GM23338 (cell line): ENCODE measurements at regions not wholly inside any gene's neighbourhood (a gene's known extent, or its start where the extent isn't known, plus 50 kb on each side); places are given as distances from the start of the nearest gene placed in this dataset.

Experiments
- ATAC-seq: fragments of 200-7000 bp; cut with Tn5 transposase; 3 replicates; pipeline ENCODE4 v1.9.1; 2020
- DNase-seq: peaks from one replicate; pipeline ENCODE4 v3.0.0-alpha.2; 2015; ENCODE audit warnings: low spot score
- H2AFZ ChIP-seq: fragments of 200-600 bp; sonication (generic); 2 replicates; pipeline ENCODE4 v1.8.0; 2016; ENCODE audit warnings: antibody characterized with exemption, mild to moderate bottlenecking, moderate library complexity
- H3F3A ChIP-seq: fragments of 200-600 bp; sonication (generic); replicated peaks from 2 replicates; pipeline ENCODE4 v1.8.0; 2017; ENCODE audit warnings: antibody characterized with exemption, mixed run types, low read depth
- H3K27ac ChIP-seq: fragments of 200-600 bp; sonication (generic); 2 replicates; pipeline ENCODE4 v1.6.1; 2016; ENCODE audit warnings: low read depth
- H3K27me3 ChIP-seq: fragments of 200-600 bp; sonication (generic); 2 replicates; pipeline ENCODE4 v1.8.0; 2016; ENCODE audit warnings: mild to moderate bottlenecking, mixed run types, moderate library complexity; ENCODE audit not compliant: insufficient read depth
- H3K36me3 ChIP-seq: fragments of 200-600 bp; sonication (generic); 2 replicates; pipeline ENCODE4 v1.8.0; 2016; ENCODE audit warnings: mild to moderate bottlenecking; ENCODE audit not compliant: insufficient read depth
- H3K4me1 ChIP-seq: fragments of 200-600 bp; sonication (generic); 2 replicates; pipeline ENCODE4 v1.8.0; 2016; ENCODE audit warnings: mild to moderate bottlenecking, moderate library complexity; ENCODE audit not compliant: insufficient read depth
- H3K4me2 ChIP-seq: fragments of 200-600 bp; sonication (generic); 2 replicates; pipeline ENCODE4 v1.7.1; 2017; ENCODE audit warnings: mixed run types
- H3K4me3 ChIP-seq: fragments of 200-600 bp; sonication (generic); 2 replicates; pipeline ENCODE4 v1.6.1; 2016; ENCODE audit warnings: mixed run types
- H3K79me2 ChIP-seq: fragments of 200-600 bp; sonication (generic); replicated peaks from 2 replicates; pipeline ENCODE4 v1.8.0; 2017; ENCODE audit warnings: mild to moderate bottlenecking; ENCODE audit not compliant: insufficient read depth
- H3K9me2 ChIP-seq: fragments of 200-600 bp; sonication (generic); 2 replicates; pipeline ENCODE4 v1.8.0; 2017; ENCODE audit not compliant: insufficient read depth
- H4K20me1 ChIP-seq: fragments of 200-600 bp; sonication (generic); replicated peaks from 2 replicates; pipeline ENCODE4 v1.8.0; 2017; ENCODE audit warnings: mild to moderate bottlenecking; ENCODE audit not compliant: insufficient read depth
- H3K27ac Mint-ChIP-seq: 2 replicates; pipeline ENCODE4 v1.8.0; 2020; ENCODE audit warnings: inconsistent platforms, mild to moderate bottlenecking, moderate library complexity, mixed read lengths
- H3K27me3 Mint-ChIP-seq: 3 replicates; pipeline ENCODE4 v1.8.0; 2022; ENCODE audit warnings: low read depth, mild to moderate bottlenecking, moderate library complexity, mixed read lengths, inconsistent platforms; ENCODE audit not compliant: insufficient read depth, poor library complexity
- H3K36me3 Mint-ChIP-seq: 3 replicates; pipeline ENCODE4 v1.8.0; 2021; ENCODE audit warnings: low read depth, mild to moderate bottlenecking, inconsistent platforms, moderate library complexity, mixed read lengths
- H3K4me1 Mint-ChIP-seq: 3 replicates; pipeline ENCODE4 v1.8.0; 2020; ENCODE audit warnings: mild to moderate bottlenecking, inconsistent platforms, mixed read lengths
- H3K4me3 Mint-ChIP-seq: 3 replicates; pipeline ENCODE4 v1.8.0; 2021; ENCODE audit warnings: moderate library complexity, mild to moderate bottlenecking, inconsistent platforms, mixed read lengths
- H3K9me3 Mint-ChIP-seq: 3 replicates; pipeline ENCODE4 v1.8.0; 2020; ENCODE audit warnings: moderate library complexity, mild to moderate bottlenecking, inconsistent platforms, mixed read lengths
- CREB1 ChIP-seq: fragments of 250-450 bp; sonication (Bioruptor Pico); IDR thresholded peaks from 2 replicates; pipeline ENCODE4 v1.5.0; 2020; ENCODE audit warnings: low read depth, mild to moderate bottlenecking, moderate library complexity
- EZH2 ChIP-seq: fragments of 200-600 bp; sonication (generic); IDR thresholded peaks from one replicate; pipeline ENCODE4 v1.8.0; 2017; ENCODE audit warnings: antibody characterized with exemption, mild to moderate bottlenecking, low read depth; ENCODE audit not compliant: unreplicated experiment
- EZH2phosphoT487 ChIP-seq: fragments of 200-600 bp; sonication (generic); IDR thresholded peaks from one replicate; pipeline ENCODE4 v1.8.1; 2018; ENCODE audit warnings: antibody characterized with exemption; ENCODE audit not compliant: unreplicated experiment
- JUNB ChIP-seq: IDR thresholded peaks from one replicate; pipeline ENCODE4 v1.6.1; 2016; ENCODE audit warnings: antibody characterized with exemption; ENCODE audit not compliant: unreplicated experiment
- NANOG ChIP-seq: IDR thresholded peaks from 2 replicates; pipeline ENCODE4 v1.6.1; 2016; ENCODE audit warnings: antibody characterized with exemption, borderline replicate concordance
- POLR2AphosphoS5 ChIP-seq: IDR thresholded peaks from 2 replicates; pipeline ENCODE4 v1.6.1; 2016; ENCODE audit warnings: antibody characterized with exemption, low read depth
- STAT1 ChIP-seq: IDR thresholded peaks from one replicate; pipeline ENCODE4 v1.6.1; 2016; ENCODE audit warnings: antibody characterized with exemption; ENCODE audit not compliant: unreplicated experiment
- ZNF114 ChIP-seq: fragments of 250-450 bp; sonication (Bioruptor Pico); IDR thresholded peaks from 2 replicates; pipeline ENCODE4 v1.5.0; 2020; ENCODE audit warnings: mild to moderate bottlenecking, moderate library complexity
- ZNF331 ChIP-seq: fragments of 250-450 bp; sonication (Bioruptor Pico); IDR thresholded peaks from 2 replicates; pipeline ENCODE4 v1.5.0; 2020; ENCODE audit warnings: low read depth, mild to moderate bottlenecking, moderate library complexity
- TF ChIP-seq, protein P1 (sequence below): fragments of 250-450 bp; sonication (Bioruptor Pico); IDR thresholded peaks from 2 replicates; pipeline ENCODE4 v1.5.0; 2020; ENCODE audit warnings: mild to moderate bottlenecking, moderate library complexity
- TF ChIP-seq, protein P2 (sequence below): IDR thresholded peaks from one replicate; pipeline ENCODE4 v1.6.1; 2018; ENCODE audit warnings: antibody characterized with exemption; ENCODE audit not compliant: unreplicated experiment
- TF ChIP-seq, protein P3 (sequence below): IDR thresholded peaks from 2 replicates; pipeline ENCODE4 v1.6.1; 2016; ENCODE audit warnings: antibody characterized with exemption
- TF ChIP-seq, protein P4 (sequence below), 2 experiments: fragments of 200-600 bp in 1 of 2; sonication (generic) in 1 of 2; conservative IDR thresholded peaks; 2 replicates each; pipeline versions ENCODE4 v1.5.1 to v1.6.1; 2016 to 2017; ENCODE audit warnings: antibody characterized with exemption in 2 of 2, low read depth in 2 of 2, mild to moderate bottlenecking in 2 of 2, moderate library complexity in 1 of 2

DNA sequence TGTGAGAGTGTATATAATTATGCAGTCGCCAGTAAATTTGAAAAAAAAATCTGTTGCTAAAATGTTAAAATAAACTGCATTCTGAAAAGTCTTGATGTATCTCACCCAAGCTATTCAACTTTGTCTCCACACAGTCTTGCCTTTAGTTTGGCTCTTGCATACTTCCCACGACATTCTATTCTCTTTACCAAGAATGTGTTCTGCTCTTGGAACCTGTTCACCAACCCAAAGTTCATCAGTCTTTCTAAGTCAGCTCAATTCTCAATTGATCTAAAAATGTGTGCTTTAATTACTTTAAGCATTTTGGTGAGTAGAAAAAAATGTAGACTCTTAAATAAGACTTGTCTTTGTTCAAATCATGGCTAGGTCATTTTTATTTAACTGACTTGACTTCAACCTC lies 657.7 kb upstream of the TBL1XR1 start:
- Histone ChIP-seq H4K20me1 (no peaks in the 10 kb centered on the region), H3F3A (no peaks in the 10 kb centered on the region), H3K27me3 (no peaks in the 10 kb centered on the region), H3K36me3 (no peaks in the 10 kb centered on the region), H3K4me3 (no peak overlapping the region), H3K27ac (no peak overlapping the region), H3K4me2 (no peak overlapping the region), H3K79me2 (no peaks in the 10 kb centered on the region), H3K4me1 (no peaks in the 10 kb centered on the region), H3K9me2 (peaks cover 10% of the 10 kb centered on the region; the same call in 1 of the 2 replicates), H2AFZ (no peak overlapping the region)
- no peak for TF ChIP-seq CREB1 (CRISPR knock-in tag)
- TF ChIP-seq, protein P1, sequence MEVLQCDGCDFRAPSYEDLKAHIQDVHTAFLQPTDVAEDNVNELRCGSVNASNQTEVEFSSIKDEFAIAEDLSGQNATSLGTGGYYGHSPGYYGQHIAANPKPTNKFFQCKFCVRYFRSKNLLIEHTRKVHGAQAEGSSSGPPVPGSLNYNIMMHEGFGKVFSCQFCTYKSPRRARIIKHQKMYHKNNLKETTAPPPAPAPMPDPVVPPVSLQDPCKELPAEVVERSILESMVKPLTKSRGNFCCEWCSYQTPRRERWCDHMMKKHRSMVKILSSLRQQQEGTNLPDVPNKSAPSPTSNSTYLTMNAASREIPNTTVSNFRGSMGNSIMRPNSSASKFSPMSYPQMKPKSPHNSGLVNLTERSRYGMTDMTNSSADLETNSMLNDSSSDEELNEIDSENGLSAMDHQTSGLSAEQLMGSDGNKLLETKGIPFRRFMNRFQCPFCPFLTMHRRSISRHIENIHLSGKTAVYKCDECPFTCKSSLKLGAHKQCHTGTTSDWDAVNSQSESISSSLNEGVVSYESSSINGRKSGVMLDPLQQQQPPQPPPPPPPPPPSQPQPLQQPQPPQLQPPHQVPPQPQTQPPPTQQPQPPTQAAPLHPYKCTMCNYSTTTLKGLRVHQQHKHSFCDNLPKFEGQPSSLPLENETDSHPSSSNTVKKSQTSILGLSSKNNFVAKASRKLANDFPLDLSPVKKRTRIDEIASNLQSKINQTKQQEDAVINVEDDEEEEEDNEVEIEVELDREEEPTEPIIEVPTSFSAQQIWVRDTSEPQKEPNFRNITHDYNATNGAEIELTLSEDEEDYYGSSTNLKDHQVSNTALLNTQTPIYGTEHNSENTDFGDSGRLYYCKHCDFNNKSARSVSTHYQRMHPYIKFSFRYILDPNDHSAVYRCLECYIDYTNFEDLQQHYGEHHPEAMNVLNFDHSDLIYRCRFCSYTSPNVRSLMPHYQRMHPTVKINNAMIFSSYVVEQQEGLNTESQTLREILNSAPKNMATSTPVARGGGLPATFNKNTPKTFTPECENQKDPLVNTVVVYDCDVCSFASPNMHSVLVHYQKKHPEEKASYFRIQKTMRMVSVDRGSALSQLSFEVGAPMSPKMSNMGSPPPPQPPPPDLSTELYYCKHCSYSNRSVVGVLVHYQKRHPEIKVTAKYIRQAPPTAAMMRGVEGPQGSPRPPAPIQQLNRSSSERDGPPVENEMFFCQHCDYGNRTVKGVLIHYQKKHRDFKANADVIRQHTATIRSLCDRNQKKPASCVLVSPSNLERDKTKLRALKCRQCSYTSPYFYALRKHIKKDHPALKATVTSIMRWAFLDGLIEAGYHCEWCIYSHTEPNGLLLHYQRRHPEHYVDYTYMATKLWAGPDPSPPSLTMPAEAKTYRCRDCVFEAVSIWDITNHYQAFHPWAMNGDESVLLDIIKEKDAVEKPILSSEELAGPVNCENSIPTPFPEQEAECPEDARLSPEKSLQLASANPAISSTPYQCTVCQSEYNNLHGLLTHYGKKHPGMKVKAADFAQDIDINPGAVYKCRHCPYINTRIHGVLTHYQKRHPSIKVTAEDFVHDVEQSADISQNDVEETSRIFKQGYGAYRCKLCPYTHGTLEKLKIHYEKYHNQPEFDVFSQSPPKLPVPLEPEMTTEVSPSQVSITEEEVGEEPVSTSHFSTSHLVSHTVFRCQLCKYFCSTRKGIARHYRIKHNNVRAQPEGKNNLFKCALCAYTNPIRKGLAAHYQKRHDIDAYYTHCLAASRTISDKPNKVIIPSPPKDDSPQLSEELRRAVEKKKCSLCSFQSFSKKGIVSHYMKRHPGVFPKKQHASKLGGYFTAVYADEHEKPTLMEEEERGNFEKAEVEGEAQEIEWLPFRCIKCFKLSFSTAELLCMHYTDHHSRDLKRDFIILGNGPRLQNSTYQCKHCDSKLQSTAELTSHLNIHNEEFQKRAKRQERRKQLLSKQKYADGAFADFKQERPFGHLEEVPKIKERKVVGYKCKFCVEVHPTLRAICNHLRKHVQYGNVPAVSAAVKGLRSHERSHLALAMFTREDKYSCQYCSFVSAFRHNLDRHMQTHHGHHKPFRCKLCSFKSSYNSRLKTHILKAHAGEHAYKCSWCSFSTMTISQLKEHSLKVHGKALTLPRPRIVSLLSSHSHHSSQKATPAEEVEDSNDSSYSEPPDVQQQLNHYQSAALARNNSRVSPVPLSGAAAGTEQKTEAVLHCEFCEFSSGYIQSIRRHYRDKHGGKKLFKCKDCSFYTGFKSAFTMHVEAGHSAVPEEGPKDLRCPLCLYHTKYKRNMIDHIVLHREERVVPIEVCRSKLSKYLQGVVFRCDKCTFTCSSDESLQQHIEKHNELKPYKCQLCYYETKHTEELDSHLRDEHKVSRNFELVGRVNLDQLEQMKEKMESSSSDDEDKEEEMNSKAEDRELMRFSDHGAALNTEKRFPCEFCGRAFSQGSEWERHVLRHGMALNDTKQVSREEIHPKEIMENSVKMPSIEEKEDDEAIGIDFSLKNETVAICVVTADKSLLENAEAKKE: no peak
- no peak for TF ChIP-seq POLR2AphosphoS5
- TF ChIP-seq ZNF114 (CRISPR knock-in tag): no peak
- TF ChIP-seq, protein P2, sequence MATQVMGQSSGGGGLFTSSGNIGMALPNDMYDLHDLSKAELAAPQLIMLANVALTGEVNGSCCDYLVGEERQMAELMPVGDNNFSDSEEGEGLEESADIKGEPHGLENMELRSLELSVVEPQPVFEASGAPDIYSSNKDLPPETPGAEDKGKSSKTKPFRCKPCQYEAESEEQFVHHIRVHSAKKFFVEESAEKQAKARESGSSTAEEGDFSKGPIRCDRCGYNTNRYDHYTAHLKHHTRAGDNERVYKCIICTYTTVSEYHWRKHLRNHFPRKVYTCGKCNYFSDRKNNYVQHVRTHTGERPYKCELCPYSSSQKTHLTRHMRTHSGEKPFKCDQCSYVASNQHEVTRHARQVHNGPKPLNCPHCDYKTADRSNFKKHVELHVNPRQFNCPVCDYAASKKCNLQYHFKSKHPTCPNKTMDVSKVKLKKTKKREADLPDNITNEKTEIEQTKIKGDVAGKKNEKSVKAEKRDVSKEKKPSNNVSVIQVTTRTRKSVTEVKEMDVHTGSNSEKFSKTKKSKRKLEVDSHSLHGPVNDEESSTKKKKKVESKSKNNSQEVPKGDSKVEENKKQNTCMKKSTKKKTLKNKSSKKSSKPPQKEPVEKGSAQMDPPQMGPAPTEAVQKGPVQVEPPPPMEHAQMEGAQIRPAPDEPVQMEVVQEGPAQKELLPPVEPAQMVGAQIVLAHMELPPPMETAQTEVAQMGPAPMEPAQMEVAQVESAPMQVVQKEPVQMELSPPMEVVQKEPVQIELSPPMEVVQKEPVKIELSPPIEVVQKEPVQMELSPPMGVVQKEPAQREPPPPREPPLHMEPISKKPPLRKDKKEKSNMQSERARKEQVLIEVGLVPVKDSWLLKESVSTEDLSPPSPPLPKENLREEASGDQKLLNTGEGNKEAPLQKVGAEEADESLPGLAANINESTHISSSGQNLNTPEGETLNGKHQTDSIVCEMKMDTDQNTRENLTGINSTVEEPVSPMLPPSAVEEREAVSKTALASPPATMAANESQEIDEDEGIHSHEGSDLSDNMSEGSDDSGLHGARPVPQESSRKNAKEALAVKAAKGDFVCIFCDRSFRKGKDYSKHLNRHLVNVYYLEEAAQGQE: no peak
- no peak for TF ChIP-seq ZNF331 (CRISPR knock-in tag)
- no peak for TF ChIP-seq NANOG
- no peak for TF ChIP-seq JUNB
- no peak for TF ChIP-seq EZH2phosphoT487
- TF ChIP-seq, protein P3, sequence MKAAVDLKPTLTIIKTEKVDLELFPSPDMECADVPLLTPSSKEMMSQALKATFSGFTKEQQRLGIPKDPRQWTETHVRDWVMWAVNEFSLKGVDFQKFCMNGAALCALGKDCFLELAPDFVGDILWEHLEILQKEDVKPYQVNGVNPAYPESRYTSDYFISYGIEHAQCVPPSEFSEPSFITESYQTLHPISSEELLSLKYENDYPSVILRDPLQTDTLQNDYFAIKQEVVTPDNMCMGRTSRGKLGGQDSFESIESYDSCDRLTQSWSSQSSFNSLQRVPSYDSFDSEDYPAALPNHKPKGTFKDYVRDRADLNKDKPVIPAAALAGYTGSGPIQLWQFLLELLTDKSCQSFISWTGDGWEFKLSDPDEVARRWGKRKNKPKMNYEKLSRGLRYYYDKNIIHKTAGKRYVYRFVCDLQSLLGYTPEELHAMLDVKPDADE: no peak
- TF ChIP-seq EZH2: no peak
- TF ChIP-seq STAT1: no peak
- TF ChIP-seq, protein P4, sequence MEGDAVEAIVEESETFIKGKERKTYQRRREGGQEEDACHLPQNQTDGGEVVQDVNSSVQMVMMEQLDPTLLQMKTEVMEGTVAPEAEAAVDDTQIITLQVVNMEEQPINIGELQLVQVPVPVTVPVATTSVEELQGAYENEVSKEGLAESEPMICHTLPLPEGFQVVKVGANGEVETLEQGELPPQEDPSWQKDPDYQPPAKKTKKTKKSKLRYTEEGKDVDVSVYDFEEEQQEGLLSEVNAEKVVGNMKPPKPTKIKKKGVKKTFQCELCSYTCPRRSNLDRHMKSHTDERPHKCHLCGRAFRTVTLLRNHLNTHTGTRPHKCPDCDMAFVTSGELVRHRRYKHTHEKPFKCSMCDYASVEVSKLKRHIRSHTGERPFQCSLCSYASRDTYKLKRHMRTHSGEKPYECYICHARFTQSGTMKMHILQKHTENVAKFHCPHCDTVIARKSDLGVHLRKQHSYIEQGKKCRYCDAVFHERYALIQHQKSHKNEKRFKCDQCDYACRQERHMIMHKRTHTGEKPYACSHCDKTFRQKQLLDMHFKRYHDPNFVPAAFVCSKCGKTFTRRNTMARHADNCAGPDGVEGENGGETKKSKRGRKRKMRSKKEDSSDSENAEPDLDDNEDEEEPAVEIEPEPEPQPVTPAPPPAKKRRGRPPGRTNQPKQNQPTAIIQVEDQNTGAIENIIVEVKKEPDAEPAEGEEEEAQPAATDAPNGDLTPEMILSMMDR (conservative IDR thresholded peaks at IDR 0.05; ENCODE audit: low read depth in 2 of 2): no peak
- ATAC-seq (no peak), DNase-seq (no peak)
- Mint-ChIP-seq H3K4me1 (no peaks in the 10 kb centered on the region), H3K27me3 (no peaks in the 10 kb centered on the region), H3K36me3 (no peaks in the 10 kb centered on the region), H3K27ac (no peak overlapping the region), H3K9me3 (no peaks in the 10 kb centered on the region), H3K4me3 (no peak overlapping the region)
